ENCODE measurements at regions not wholly inside any gene's neighbourhood (a gene's known extent, or its start where the extent isn't known, plus 50 kb on each side); places are given as distances from the start of the nearest gene placed in this dataset.

- TF ChIP-seq POLR2A (IDR thresholded peaks at IDR 0.05; ENCODE audit: control extremely low read depth in 1 of 2, low read depth in 2 of 2, low read length in 2 of 2): no peak
- TF ChIP-seq SRF (IDR thresholded peaks at IDR 0.05; ENCODE audit: low read depth, low read length): no peak
- TF ChIP-seq FOSL1 (IDR thresholded peaks at IDR 0.05; ENCODE audit: insufficient read depth, low read depth, low read length): no peak
- TF ChIP-seq SAP30 (IDR thresholded peaks at IDR 0.05; ENCODE audit: insufficient read depth, insufficient replicate concordance, low read length): no peak
- no peak for TF ChIP-seq YY1 (IDR thresholded peaks at IDR 0.05; ENCODE audit: low read depth, low read length)
- no peak for TF ChIP-seq SIRT6 (IDR thresholded peaks at IDR 0.05; ENCODE audit: low read length)
- no peak for TF ChIP-seq CHD1 (IDR thresholded peaks at IDR 0.05; ENCODE audit: low read depth, low read length)
- no peak for TF ChIP-seq EGR1 (IDR thresholded peaks at IDR 0.05; ENCODE audit: borderline replicate concordance, low read depth, low read length)
- no peak for TF ChIP-seq POLR2AphosphoS5 (IDR thresholded peaks at IDR 0.05; ENCODE audit: low read depth, low read length)
- TF ChIP-seq SIN3A (conservative IDR thresholded peaks at IDR 0.05 in 1 of 2, IDR thresholded peaks at IDR 0.05 in 1 of 2; ENCODE audit: low read depth in 1 of 2, low read length in 2 of 2): no peak
- TF ChIP-seq SP4 (IDR thresholded peaks at IDR 0.05; ENCODE audit: low read length): no peak
- TF ChIP-seq NANOG (IDR thresholded peaks at IDR 0.05; ENCODE audit: insufficient read depth, low read depth, low read length, poor library complexity, severe bottlenecking): no peak
- no peak for TF ChIP-seq JUN (IDR thresholded peaks at IDR 0.05; ENCODE audit: low read depth, low read length)
- Histone ChIP-seq H3K79me1 (ENCODE audit: low read depth, low read length) (no peaks in the 10 kb centered on the region), H3K36me3 (ENCODE audit: control insufficient read depth in 2 of 4, insufficient read depth in 4 of 4, low read length in 3 of 4) (no peaks in the 10 kb centered on the region), H2AK5ac (ENCODE audit: low read depth, low read length) (no peak overlapping the region), H4K91ac (replicated peaks; ENCODE audit: insufficient read length, low read length) (no peak overlapping the region), H4K20me1 (replicated peaks in 1 of 2; ENCODE audit: control insufficient read depth in 1 of 2, insufficient read depth in 2 of 2, low read length in 2 of 2) (no peaks in the 10 kb centered on the region), H2BK120ac (replicated peaks; ENCODE audit: low read depth, low read length) (no peak overlapping the region), H3K4me3 (ENCODE audit: extremely low read depth in 1 of 4, insufficient read depth in 2 of 4, low read depth in 3 of 4, low read length in 4 of 4) (no peak overlapping the region), H3K4me2 (ENCODE audit: insufficient read depth in 1 of 2, low read depth in 2 of 2, low read length in 2 of 2) (no peak overlapping the region), H2BK20ac (ENCODE audit: low read length) (no peak overlapping the region), H2BK5ac (ENCODE audit: low read depth, low read length) (no peak overlapping the region), H3K27me3 (replicated peaks in 1 of 4; ENCODE audit: control insufficient read depth in 3 of 4, extremely low read depth in 1 of 4, insufficient read depth in 3 of 4, low read length in 3 of 4) (no peaks in the 10 kb centered on the region), H3K4ac (replicated peaks; ENCODE audit: insufficient read length, low read depth, low read length) (no peak overlapping the region), H3K18ac (ENCODE audit: extremely low read depth, low read length) (no peak overlapping the region), H2BK15ac (ENCODE audit: low read length) (no peak overlapping the region), H4K8ac (ENCODE audit: extremely low read depth, insufficient read depth, low read length) (no peak overlapping the region), H4K5ac (ENCODE audit: insufficient read length, low read depth, low read length) (no peak overlapping the region), H3K56ac (replicated peaks; ENCODE audit: insufficient read length, low read depth, low read length) (no peak overlapping the region), H2AFZ (ENCODE audit: low read length) (no peak overlapping the region; the same call in 1 of the 2 replicates), H3K23ac (ENCODE audit: insufficient read length) (no peak overlapping the region), H3K79me2 (ENCODE audit: control insufficient read depth in 1 of 2, insufficient read depth in 2 of 2, low read length in 2 of 2) (no peaks in the 10 kb centered on the region), H2BK12ac (ENCODE audit: low read depth, low read length) (no peak overlapping the region), H3K4me1 (replicated peaks in 1 of 4; ENCODE audit: control insufficient read depth in 3 of 4, insufficient read depth in 4 of 4, low read length in 3 of 4) (no peaks in the 10 kb centered on the region), H3K23me2 (ENCODE audit: low read depth, low read length) (no peaks in the 10 kb centered on the region), H3K9ac (replicated peaks in 1 of 4; ENCODE audit: extremely low read depth in 1 of 4, low read depth in 3 of 4, low read length in 3 of 4) (no peak overlapping the region), H3K9me3 (ENCODE audit: insufficient read depth in 2 of 2, low read depth in 1 of 2, low read length in 1 of 2) (no peaks in the 10 kb centered on the region), H3K14ac (ENCODE audit: insufficient read length) (no peak overlapping the region), H3K27ac (ENCODE audit: low read depth, low read length) (no peak overlapping the region)
- ChIA-PET CTCF (ENCODE audit: partially characterized antibody) (interaction anchor here (0.6 to 1.2 kb wide), 3 partner anchors 10 to 736 kb away, joined by 3 read pairs; no protein-coding TSS in a partner anchor), POLR2A (ENCODE audit: partially characterized antibody) (no interaction called here)
- FAIRE-seq (no peak), DNase-seq (ENCODE audit: low read depth in 1 of 2, low spot score in 2 of 2) (no peak)
- WGBS, 2 experiments (ENCODE audit: extremely low coverage in 1 of 2, insufficient coverage in 1 of 2, insufficient read length in 1 of 2, insufficient replicate concordance in 2 of 2, low coverage in 1 of 2, low lambda C conversion rate in 2 of 2, missing lambda C conversion rate in 1 of 2): 93% methylated on average over 2 of the region's 2 CpGs; no CpG with 5 or more reads in 1 of the 2 experiments
Observed at GRCh38 chr17:70308618-70309017, 139.3 kb downstream of the KCNJ2 start.
